GM21529 (cell line): ENCODE measurements at regions not wholly inside any gene's neighbourhood (a gene's known extent, or its start where the extent isn't known, plus 50 kb on each side); places are given as distances from the start of the nearest gene placed in this dataset.
"Not testable (repeated sequence)": the region's sequence is repeated elsewhere in the genome, so short reads cannot be mapped to it uniquely, and the experiment has no call there.

Experiments used
- ATAC-seq: cut with Tn5 transposase; IDR thresholded peaks from one replicate; pipeline ENCODE4 v1.9.1; 2021; ENCODE audit not compliant: unreplicated experiment

- ATAC-seq: no peak
These were observed 201.9 kb downstream of the FGF9 start for GRCh38 chr13:21872795-21873194.

GRCh38 chr13:21875116-21875515 is 204.2 kb downstream of the FGF9 start:
- no peak for ATAC-seq

- ATAC-seq: no peak
These were observed 208.5 kb downstream of the FGF9 start for GRCh38 chr13:21879263-21879914.

- ATAC-seq: no peak
These were observed 211.9 kb downstream of the FGF9 start for GRCh38 chr13:21882766-21883165.

GRCh38 chr13:21883713-21884112 is 212.8 kb downstream of the FGF9 start:
- ATAC-seq: no peak

- ATAC-seq: no peak
These were observed 213.5 kb downstream of the FGF9 start for GRCh38 chr13:21884299-21884909.

- no peak for ATAC-seq
These were observed 214.2 kb downstream of the FGF9 start for GRCh38 chr13:21884965-21885567.

- no peak for ATAC-seq
These were observed 214.9 kb downstream of the FGF9 start for GRCh38 chr13:21885714-21886224.

GRCh38 chr13:21889651-21890050 is 218.8 kb downstream of the FGF9 start:
- ATAC-seq: no peak

- ATAC-seq: not testable (repeated sequence)
These were observed 219.3 kb downstream of the FGF9 start for GRCh38 chr13:21890220-21890619.

- ATAC-seq: no peak
These were observed 223.2 kb downstream of the FGF9 start for GRCh38 chr13:21894091-21894490.

- no peak for ATAC-seq
These were observed 224.1 kb downstream of the FGF9 start for GRCh38 chr13:21894703-21895699.

GRCh38 chr13:21895779-21896178 is 224.9 kb downstream of the FGF9 start:
- ATAC-seq: no peak

- ATAC-seq: no peak
These were observed 226.3 kb downstream of the FGF9 start for GRCh38 chr13:21897161-21897560.

- ATAC-seq: no peak
These were observed 227.6 kb downstream of the FGF9 start for GRCh38 chr13:21898459-21898858.

GRCh38 chr13:21898945-21899344 is 228.1 kb downstream of the FGF9 start:
- ATAC-seq: no peak

- no peak for ATAC-seq
These were observed 230.5 kb downstream of the FGF9 start for GRCh38 chr13:21901336-21901735.

GRCh38 chr13:21901811-21902708 is 231.2 kb downstream of the FGF9 start:
- no peak for ATAC-seq

GRCh38 chr13:21902709-21903098 is 231.8 kb downstream of the FGF9 start:
- no peak for ATAC-seq

GRCh38 chr13:21905486-21905885 is 234.6 kb downstream of the FGF9 start:
- no peak for ATAC-seq
